AG09319 (cell line): ENCODE measurements at regions not wholly inside any gene's neighbourhood (a gene's known extent, or its start where the extent isn't known, plus 50 kb on each side); places are given as distances from the start of the nearest gene placed in this dataset.

Experiments used
- DNase-seq: peaks from one replicate; pipeline ENCODE4 v3.0.0-alpha.2; 2010; ENCODE audit warnings: low read depth; ENCODE audit errors: extremely low read depth
- CTCF ChIP-seq: IDR thresholded peaks from 2 replicates; pipeline ENCODE4 v1.5.1; 2011; ENCODE audit warnings: low read depth, mild to moderate bottlenecking, inconsistent platforms, low read length, moderate library complexity

- no peak for TF ChIP-seq CTCF
- DNase-seq = no peak
These were observed 372.4 kb downstream of the CCSER2 start for GRCh38 chr10:84700668-84701369.

GRCh38 chr10:84701370-84701720, 373.0 kb downstream of the CCSER2 start:
- no peak for TF ChIP-seq CTCF
- no peak for DNase-seq

GRCh38 chr10:84704101-84704500, 375.7 kb downstream of the CCSER2 start:
- no peak for DNase-seq
- no peak for TF ChIP-seq CTCF

GRCh38 chr10:84706431-84706830, 378.0 kb downstream of the CCSER2 start:
- no peak for DNase-seq
- TF ChIP-seq CTCF = no peak

GRCh38 chr10:84706875-84707274, 378.5 kb downstream of the CCSER2 start:
- DNase-seq = no peak
- no peak for TF ChIP-seq CTCF

DNA sequence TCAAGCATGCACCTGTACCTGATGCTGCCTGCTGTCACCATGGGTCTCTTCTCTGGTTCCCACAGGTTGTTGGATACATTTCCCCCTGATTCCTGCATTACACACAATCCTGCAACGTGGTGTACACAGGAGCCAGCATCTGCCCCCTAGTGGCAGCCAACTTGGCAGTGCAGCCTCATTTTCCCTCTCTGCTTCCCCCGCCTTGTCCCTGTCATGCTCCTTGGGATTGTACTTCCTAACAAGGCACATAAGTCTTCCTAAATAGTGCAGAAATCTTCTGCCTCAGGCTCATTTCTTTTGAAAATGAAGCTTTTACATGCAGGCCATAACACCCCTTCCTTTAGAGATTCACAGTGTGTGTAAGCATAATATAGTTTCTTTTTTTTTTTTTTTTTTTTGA, 387.5 kb downstream of the CCSER2 start:
- TF ChIP-seq CTCF = no peak
- no peak for DNase-seq

DNA sequence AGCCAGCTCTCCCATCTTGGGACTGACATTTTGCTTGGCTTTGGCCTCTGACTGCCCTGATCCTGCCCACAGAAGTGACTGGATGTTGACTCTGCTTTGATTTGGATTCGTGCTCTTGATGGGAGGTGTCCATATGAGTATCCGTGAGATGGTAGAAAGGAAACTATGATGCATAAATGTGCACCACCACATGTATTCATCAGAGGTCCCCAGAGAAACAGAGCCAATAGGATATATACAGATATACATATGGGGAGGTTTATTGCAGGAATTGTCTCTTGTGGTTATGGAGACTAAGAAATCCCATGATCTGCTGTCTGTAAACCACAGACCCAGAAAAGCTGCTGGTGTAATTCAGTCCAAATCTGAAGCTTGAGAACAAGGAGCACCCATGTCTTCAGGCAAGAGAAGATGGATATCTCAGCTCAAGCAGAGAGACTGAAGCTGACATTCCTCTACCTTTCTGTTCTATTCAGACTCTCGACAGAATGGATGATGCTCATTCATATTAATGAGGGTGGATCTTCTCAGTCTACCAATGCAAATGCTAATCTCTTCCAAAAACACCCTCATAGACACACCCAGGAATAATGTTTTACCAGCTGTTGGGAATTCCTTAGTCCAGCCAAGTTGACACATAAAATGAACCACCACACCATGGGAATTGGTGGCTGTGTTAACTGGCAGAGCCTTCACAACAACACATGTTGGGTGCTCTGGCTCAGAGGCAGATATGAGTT, 390.7 kb downstream of the CCSER2 start:
- no peak for TF ChIP-seq CTCF
- no peak for DNase-seq
